ENCODE measurements at regions not wholly inside any gene's neighbourhood (a gene's known extent, or its start where the extent isn't known, plus 50 kb on each side); places are given as distances from the start of the nearest gene placed in this dataset.

DNA sequence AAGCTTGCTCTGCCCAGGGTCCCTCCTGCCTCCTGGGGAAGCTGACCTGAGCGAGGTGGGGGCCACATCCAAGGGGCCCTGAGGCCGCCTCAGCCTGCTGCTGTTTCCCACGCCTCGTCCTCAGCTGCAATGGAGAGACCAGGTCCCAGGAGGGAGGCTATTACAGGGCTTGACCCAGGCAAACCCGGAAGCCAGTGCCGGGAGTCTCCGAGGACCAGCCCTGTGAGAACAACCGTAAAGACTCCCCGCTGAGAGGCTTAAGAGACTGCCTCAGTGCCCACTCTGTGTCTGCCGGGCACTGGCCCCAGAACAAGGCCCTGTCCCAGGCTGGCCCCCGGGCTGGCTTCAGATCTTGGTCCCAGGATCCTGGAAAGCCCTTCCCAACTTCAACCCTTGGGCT lies 124.3 kb upstream of the FGF3 start:
- Histone ChIP-seq H2BK5ac (ENCODE audit: low read depth, low read length) (no peak overlapping the region), H2AFZ (ENCODE audit: low read length) (no peak overlapping the region), H3K9ac (replicated peaks in 1 of 4; ENCODE audit: extremely low read depth in 1 of 4, low read depth in 3 of 4, low read length in 3 of 4) (no peak overlapping the region), H3K4me2 (ENCODE audit: insufficient read depth in 1 of 2, low read depth in 2 of 2, low read length in 2 of 2) (no peak overlapping the region), H3K18ac (ENCODE audit: extremely low read depth, low read length) (0 out of 2 replicates have a peak overlapping the region, but pooled peaks have one; percentile 15), H4K91ac (replicated peaks; ENCODE audit: insufficient read length, low read length) (no peak overlapping the region), H3K36me3 (ENCODE audit: control insufficient read depth in 2 of 4, insufficient read depth in 4 of 4, low read length in 3 of 4) (no peaks in the 10 kb centered on the region), H3K56ac (replicated peaks; ENCODE audit: insufficient read length, low read depth, low read length) (no peak overlapping the region), H3K79me1 (ENCODE audit: low read depth, low read length) (no peaks in the 10 kb centered on the region), H2BK15ac (ENCODE audit: low read length) (no peak overlapping the region; the same call in 1 of the 2 replicates), H4K5ac (ENCODE audit: insufficient read length, low read depth, low read length) (no peak overlapping the region), H3K27ac (ENCODE audit: low read depth, low read length) (no peak overlapping the region), H2BK20ac (ENCODE audit: low read length) (no peak overlapping the region), H3K14ac (ENCODE audit: insufficient read length) (no peak overlapping the region), H4K20me1 (replicated peaks in 1 of 2; ENCODE audit: control insufficient read depth in 1 of 2, insufficient read depth in 2 of 2, low read length in 2 of 2) (no peaks in the 10 kb centered on the region), H3K79me2 (ENCODE audit: control insufficient read depth in 1 of 2, insufficient read depth in 2 of 2, low read length in 2 of 2) (no peaks in the 10 kb centered on the region), H3K23me2 (ENCODE audit: low read depth, low read length) (peaks cover 6% of the 10 kb centered on the region; the same call in 1 of the 2 replicates), H3K4me1 (replicated peaks in 1 of 4; ENCODE audit: control insufficient read depth in 3 of 4, insufficient read depth in 4 of 4, low read length in 3 of 4) (peaks cover 3 to 7% (median 4%) of the 10 kb centered on the region in 4 experiments; a peak in 5 of 7 replicates), H2BK120ac (replicated peaks; ENCODE audit: low read depth, low read length) (no peak overlapping the region), H3K4me3 (ENCODE audit: extremely low read depth in 1 of 4, insufficient read depth in 2 of 4, low read depth in 3 of 4, low read length in 4 of 4) (no peak overlapping the region), H2AK5ac (ENCODE audit: low read depth, low read length) (no peak overlapping the region), H3K23ac (ENCODE audit: insufficient read length) (no peak overlapping the region), H4K8ac (ENCODE audit: extremely low read depth, insufficient read depth, low read length) (0 out of 2 replicates have a peak overlapping the region, but pooled peaks have one; percentile 18), H3K27me3 (replicated peaks in 1 of 4; ENCODE audit: control insufficient read depth in 3 of 4, extremely low read depth in 1 of 4, insufficient read depth in 3 of 4, low read length in 3 of 4) (no peaks in the 10 kb centered on the region; a peak in 1 of 7 replicates), H3K9me3 (ENCODE audit: insufficient read depth in 2 of 2, low read depth in 1 of 2, low read length in 1 of 2) (no peaks in the 10 kb centered on the region), H2BK12ac (ENCODE audit: low read depth, low read length) (no peak overlapping the region), H3K4ac (replicated peaks; ENCODE audit: insufficient read length, low read depth, low read length) (no peak overlapping the region)
- WGBS, 2 experiments (ENCODE audit: extremely low coverage in 1 of 2, insufficient coverage in 1 of 2, insufficient read length in 1 of 2, insufficient replicate concordance in 2 of 2, low coverage in 1 of 2, low lambda C conversion rate in 2 of 2, missing lambda C conversion rate in 1 of 2) = 94% methylated on average over 10 of the region's 11 CpGs; no CpG with 5 or more reads in 1 of the 2 experiments
- CTCF ChIA-PET (ENCODE audit: partially characterized antibody) = interaction anchor here (0.7 to 2.4 kb wide), 11 partner anchors 9 to 261 kb away, joined by 3 to 11 read pairs (median 3); no protein-coding TSS in a partner anchor
- DNase-seq (ENCODE audit: low read depth in 1 of 2, low spot score in 2 of 2) = no peak
- POLR2A ChIA-PET (ENCODE audit: partially characterized antibody) = no interaction called here
- no peak for FAIRE-seq
- TF ChIP-seq KDM5A (IDR thresholded peaks at IDR 0.05; ENCODE audit: low read length) (no peak), YY1 (IDR thresholded peaks at IDR 0.05; ENCODE audit: low read depth, low read length) (no peak), ASH2L (IDR thresholded peaks at IDR 0.05; ENCODE audit: low read length) (no peak), TEAD4 (IDR thresholded peaks at IDR 0.05; ENCODE audit: low read depth, low read length) (no peak), TAF7 (optimal IDR thresholded peaks at IDR 0.05; ENCODE audit: borderline replicate concordance, low read depth, low read length) (no peak), SRF (IDR thresholded peaks at IDR 0.05; ENCODE audit: low read depth, low read length) (no peak)
